ENCODE measurements at regions not wholly inside any gene's neighbourhood (a gene's known extent, or its start where the extent isn't known, plus 50 kb on each side); places are given as distances from the start of the nearest gene placed in this dataset.

GRCh38 chr2:2926009-2926857 lies 451.4 kb downstream of the EIPR1 start:
- no peaks in the 10 kb centered on the region for H3F3A ChIP-seq (replicated peaks; ENCODE audit: insufficient read depth)
- H3K27ac ChIP-seq (ENCODE audit: low read depth in 2 of 2, low read length in 1 of 2), result no peak overlapping the region
- ChIA-PET POLR2A (no interaction called here), CTCF (interaction anchor here (0.6 to 1.6 kb wide), 4 partner anchors 12 to 736 kb away, joined by 3 to 5 read pairs (median 3); no protein-coding TSS in a partner anchor)
- no peaks in the 10 kb centered on the region; a peak in 1 of 4 replicates for H3K4me1 ChIP-seq (ENCODE audit: control insufficient read depth in 1 of 2, insufficient read depth in 2 of 2, low read depth in 1 of 2, low read length in 1 of 2)
- no peaks in the 10 kb centered on the region for H4K20me1 ChIP-seq (ENCODE audit: insufficient read depth)
- 19% methylated on average over 3 of the region's 3 CpGs for WGBS (ENCODE audit: low lambda C conversion rate)
- TF ChIP-seq EZH2phosphoT487 (IDR thresholded peaks at IDR 0.05; ENCODE audit: borderline replicate concordance, low read depth), result no peak
- no peak for TF ChIP-seq GATA2 (CRISPR knock-in tag; IDR thresholded peaks at IDR 0.05)
- no peak for TF ChIP-seq EP300 (IDR thresholded peaks at IDR 0.05; ENCODE audit: borderline replicate concordance in 1 of 2, low read depth in 1 of 2, low read length in 1 of 2)
- no peak for TF ChIP-seq JUND (IDR thresholded peaks at IDR 0.05)
- TF ChIP-seq CHD2 (IDR thresholded peaks at IDR 0.05; ENCODE audit: low read length, partially characterized antibody), result no peak
- TF ChIP-seq RFX5 (IDR thresholded peaks at IDR 0.05; ENCODE audit: low read length), result no peak
- TF ChIP-seq SMC3 (IDR thresholded peaks at IDR 0.05; ENCODE audit: low read depth, low read length), result no peak
- H3K4me3 ChIP-seq (ENCODE audit: low read depth in 2 of 2, low read length in 1 of 2), result no peak overlapping the region
- H3K4me2 ChIP-seq, result no peak overlapping the region
- H3K79me2 ChIP-seq (ENCODE audit: insufficient read depth), result no peaks in the 10 kb centered on the region
- no peak overlapping the region for H3K9ac ChIP-seq
- H3K27me3 ChIP-seq (ENCODE audit: insufficient read depth), result no peaks in the 10 kb centered on the region
- H2AFZ ChIP-seq (ENCODE audit: low read depth), result no peak overlapping the region
- no peaks in the 10 kb centered on the region; the same call in 1 of the 2 replicates for H3K9me2 ChIP-seq
- H3K9me3 ChIP-seq, result peaks cover 21% of the 10 kb centered on the region
- H3K36me3 ChIP-seq (replicated peaks in 1 of 2; ENCODE audit: control insufficient read depth in 1 of 2, insufficient read depth in 2 of 2, low read length in 1 of 2), result no peaks in the 10 kb centered on the region
- no peak for DNase-seq

DNA sequence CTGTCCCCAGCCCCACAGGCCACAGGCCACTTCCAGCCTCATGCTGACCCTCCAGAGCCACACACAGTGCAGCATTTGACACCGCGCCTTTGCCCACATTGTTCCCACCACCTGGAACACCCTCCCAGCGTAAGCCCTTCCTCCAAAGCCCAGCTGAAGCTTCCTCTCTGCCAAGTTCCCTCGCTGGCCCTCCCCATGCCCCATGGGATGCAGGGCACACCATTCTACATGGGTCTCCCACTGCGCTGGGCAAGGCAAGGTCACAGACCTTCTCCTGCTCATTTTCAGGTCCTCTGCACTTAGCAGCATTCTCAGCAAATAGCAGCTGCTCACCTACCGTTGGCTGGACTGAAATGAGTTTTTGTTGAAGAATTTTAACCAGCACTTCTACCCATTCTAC lies 455.5 kb downstream of the EIPR1 start:
- no peak for DNase-seq
- H3K4me1 ChIP-seq (ENCODE audit: control insufficient read depth in 1 of 2, insufficient read depth in 2 of 2, low read depth in 1 of 2, low read length in 1 of 2), result peaks cover 0 to 14% of the 10 kb centered on the region in 2 experiments; a peak in 2 of 4 replicates
- H3K36me3 ChIP-seq (replicated peaks in 1 of 2; ENCODE audit: control insufficient read depth in 1 of 2, insufficient read depth in 2 of 2, low read length in 1 of 2), result no peaks in the 10 kb centered on the region
- TF ChIP-seq RCOR1 (IDR thresholded peaks at IDR 0.05; ENCODE audit: low read length) (no peak), ELF1 (IDR thresholded peaks at IDR 0.05) (no peak), MAX (IDR thresholded peaks at IDR 0.05; ENCODE audit: low read depth) (no peak), YY1 (IDR thresholded peaks at IDR 0.05; ENCODE audit: low read depth) (no peak), JUND (IDR thresholded peaks at IDR 0.05) (no peak), TCF12 (IDR thresholded peaks at IDR 0.05) (no peak), CHD2 (IDR thresholded peaks at IDR 0.05; ENCODE audit: low read length, partially characterized antibody) (no peak), ZBTB33 (IDR thresholded peaks at IDR 0.05; ENCODE audit: borderline replicate concordance, low read depth) (no peak)
- TF ChIP-seq, protein P1, sequence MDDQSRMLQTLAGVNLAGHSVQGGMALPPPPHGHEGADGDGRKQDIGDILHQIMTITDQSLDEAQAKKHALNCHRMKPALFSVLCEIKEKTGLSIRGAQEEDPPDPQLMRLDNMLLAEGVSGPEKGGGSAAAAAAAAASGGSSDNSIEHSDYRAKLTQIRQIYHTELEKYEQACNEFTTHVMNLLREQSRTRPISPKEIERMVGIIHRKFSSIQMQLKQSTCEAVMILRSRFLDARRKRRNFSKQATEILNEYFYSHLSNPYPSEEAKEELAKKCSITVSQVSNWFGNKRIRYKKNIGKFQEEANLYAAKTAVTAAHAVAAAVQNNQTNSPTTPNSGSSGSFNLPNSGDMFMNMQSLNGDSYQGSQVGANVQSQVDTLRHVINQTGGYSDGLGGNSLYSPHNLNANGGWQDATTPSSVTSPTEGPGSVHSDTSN (IDR thresholded peaks at IDR 0.05), result no peak
- H3K9me3 ChIP-seq, result peaks cover 13% of the 10 kb centered on the region
- H3K27me3 ChIP-seq (ENCODE audit: insufficient read depth), result no peaks in the 10 kb centered on the region
- H3K4me3 ChIP-seq (ENCODE audit: low read depth in 2 of 2, low read length in 1 of 2), result no peak overlapping the region
- no peaks in the 10 kb centered on the region for H3K9me2 ChIP-seq
- ChIA-PET POLR2A (no interaction called here), CTCF (no interaction called here)
- no peak overlapping the region for H3K27ac ChIP-seq (ENCODE audit: low read depth in 2 of 2, low read length in 1 of 2)
- no peak overlapping the region for H2AFZ ChIP-seq (ENCODE audit: low read depth)
- no peak overlapping the region for H3K9ac ChIP-seq
- H3K4me2 ChIP-seq, result no peak overlapping the region
- no peaks in the 10 kb centered on the region for H3F3A ChIP-seq (replicated peaks; ENCODE audit: insufficient read depth)
- no peaks in the 10 kb centered on the region for H3K79me2 ChIP-seq (ENCODE audit: insufficient read depth)
- no peaks in the 10 kb centered on the region for H4K20me1 ChIP-seq (ENCODE audit: insufficient read depth)
- WGBS (ENCODE audit: low lambda C conversion rate), result 42% methylated on average over 6 of the region's 6 CpGs
